ENCODE measurements at regions not wholly inside any gene's neighbourhood (a gene's known extent, or its start where the extent isn't known, plus 50 kb on each side); places are given as distances from the start of the nearest gene placed in this dataset.

- TF ChIP-seq ZNF646 (CRISPR knock-in tag; IDR thresholded peaks at IDR 0.05) (no peak), MBNL3 (CRISPR knock-in tag; conservative IDR thresholded peaks at IDR 0.05) (no peak), CREB1 (IDR thresholded peaks at IDR 0.05) (no peak), CREB1 (CRISPR knock-in tag; IDR thresholded peaks at IDR 0.05) (no peak), THAP7 (CRISPR knock-in tag; IDR thresholded peaks at IDR 0.05) (no peak), ZNF275 (CRISPR knock-in tag; IDR thresholded peaks at IDR 0.05; ENCODE audit: borderline replicate concordance) (no peak), SMARCE1 (IDR thresholded peaks at IDR 0.05; ENCODE audit: borderline replicate concordance) (no peak), RERE (CRISPR knock-in tag; IDR thresholded peaks at IDR 0.05; ENCODE audit: low read depth) (no peak), MLX (CRISPR knock-in tag; IDR thresholded peaks at IDR 0.05) (no peak), ZNF788 (CRISPR knock-in tag; IDR thresholded peaks at IDR 0.05; ENCODE audit: borderline replicate concordance) (no peak), HNRNPH1 (optimal IDR thresholded peaks at IDR 0.05; ENCODE audit: low read depth, low read length) (no peak), THRA (CRISPR knock-in tag; IDR thresholded peaks at IDR 0.05; ENCODE audit: borderline replicate concordance) (no peak), ZNF691 (CRISPR knock-in tag; IDR thresholded peaks at IDR 0.05; ENCODE audit: borderline replicate concordance, low read depth) (no peak)
Measured at GRCh38 chr14:38704220-38704619, 398.8 kb downstream of the SEC23A start (continued).

Measured in HepG2 (cell line).